IMR-90 (cell line): ENCODE measurements at regions not wholly inside any gene's neighbourhood (a gene's known extent, or its start where the extent isn't known, plus 50 kb on each side); places are given as distances from the start of the nearest gene placed in this dataset.

Experiments
- ATAC-seq: fragments of 200-7000 bp; cut with Tn5 transposase; 2 replicates; pipeline ENCODE4 v1.9.1; 2020; ENCODE audit warnings: low read depth, mild to moderate bottlenecking, moderate library complexity
- BruUV-seq: library from RNA; stranded (reverse); fragments of 400-500 nt; replicated peaks from 2 replicates; lab custom pipeline; 2021; lab: Mats Ljungman, UMichigan
- CTCF ChIA-PET: fragments of 300-600 bp; formaldehyde crosslinking; extraction: SDS; loops from one replicate; lab custom pipeline; 2021; ENCODE audit warnings: antibody characterized with exemption; lab: Yijun Ruan, JAX
- POLR2A ChIA-PET: fragments of 300-600 bp; sonication (Branson Sonifier 250); formaldehyde crosslinking; loops from one replicate; lab custom pipeline; 2022; ENCODE audit warnings: antibody characterized with exemption; ENCODE audit not compliant: unreplicated experiment; lab: Charles Lee
- DNase-seq: peaks from one replicate; pipeline ENCODE4 v3.0.0; 2013
- H2AFZ ChIP-seq: replicated peaks from 2 replicates; pipeline ENCODE3; 2013; ENCODE audit warnings: low read length, mild to moderate bottlenecking; ENCODE audit not compliant: poor library complexity
- H2AK5ac ChIP-seq: 2 replicates; pipeline ENCODE4 v1.6.1; 2013; ENCODE audit warnings: low read depth, low read length, inconsistent platforms
- H2AK9ac ChIP-seq: replicated peaks from 2 replicates; pipeline ENCODE3; 2013; ENCODE audit warnings: mild to moderate bottlenecking, low read depth, low read length, moderate library complexity; ENCODE audit not compliant: poor library complexity
- H2BK120ac ChIP-seq: 2 replicates; pipeline ENCODE4 v1.6.1; 2013; ENCODE audit warnings: low read depth, low read length, inconsistent platforms
- H2BK15ac ChIP-seq: 3 replicates; pipeline ENCODE4 v1.6.1; 2013; ENCODE audit warnings: low read depth, low read length, inconsistent platforms
- H2BK20ac ChIP-seq: 2 replicates; pipeline ENCODE4 v1.6.1; 2013; ENCODE audit warnings: low read depth, mild to moderate bottlenecking, inconsistent platforms, low read length, moderate library complexity
- H2BK5ac ChIP-seq: 2 replicates; pipeline ENCODE4 v1.6.1; 2013; ENCODE audit warnings: mild to moderate bottlenecking, low read depth, low read length, inconsistent platforms; ENCODE audit not compliant: poor library complexity, severe bottlenecking
- H3K14ac ChIP-seq: replicated peaks from 2 replicates; pipeline ENCODE4 v1.6.1; 2013; ENCODE audit warnings: low read depth, low read length, inconsistent platforms
- H3K18ac ChIP-seq: 2 replicates; pipeline ENCODE4 v1.6.1; 2013; ENCODE audit warnings: low read depth, low read length, control low read depth
- H3K23ac ChIP-seq: 2 replicates; pipeline ENCODE4 v1.6.1; 2013; ENCODE audit warnings: low read depth, low read length, inconsistent platforms
- H3K27ac ChIP-seq: 2 replicates; pipeline ENCODE4 v1.5.1; 2013; ENCODE audit warnings: mild to moderate bottlenecking, control low read depth, low read length; ENCODE audit not compliant: insufficient read depth
- H3K27me3 ChIP-seq: 2 replicates; pipeline ENCODE4 v1.6.1; 2013; ENCODE audit warnings: low read length; ENCODE audit not compliant: control insufficient read depth, insufficient read depth
- H3K36me3 ChIP-seq: 2 replicates; pipeline ENCODE4 v1.6.1; 2013; ENCODE audit warnings: low read length, mixed read lengths; ENCODE audit not compliant: control insufficient read depth, insufficient read depth
- H3K4ac ChIP-seq: 2 replicates; pipeline ENCODE4 v1.6.1; 2013; ENCODE audit warnings: low read depth, low read length, inconsistent platforms
- H3K4me1 ChIP-seq: 2 replicates; pipeline ENCODE4 v1.6.1; 2013; ENCODE audit warnings: low read length, mixed read lengths; ENCODE audit not compliant: control insufficient read depth, insufficient read depth
- H3K4me2 ChIP-seq: 2 replicates; pipeline ENCODE4 v1.6.1; 2013; ENCODE audit warnings: low read depth, mild to moderate bottlenecking, control low read depth, low read length, moderate library complexity
- H3K4me3 ChIP-seq: 2 replicates; pipeline ENCODE4 v1.5.1; 2013; ENCODE audit warnings: low read depth, mild to moderate bottlenecking, control low read depth, low read length, moderate library complexity; ENCODE audit not compliant: insufficient read depth
- H3K56ac ChIP-seq: 2 replicates; pipeline ENCODE4 v1.6.1; 2013; ENCODE audit warnings: low read length, inconsistent platforms; ENCODE audit not compliant: insufficient read depth; ENCODE audit errors: extremely low read depth
- H3K79me1 ChIP-seq, 2 experiments: 2 replicates each; pipeline ENCODE4 v1.6.1; 2013; ENCODE audit warnings: low read length in 2 of 2, inconsistent platforms in 1 of 2, low read depth in 1 of 2
- H3K9ac ChIP-seq: 2 replicates; pipeline ENCODE4 v1.6.1; 2013; ENCODE audit warnings: low read depth, low read length, control low read depth
- H3K9me1 ChIP-seq: 2 replicates; pipeline ENCODE4 v1.6.1; 2013; ENCODE audit warnings: low read length, inconsistent platforms; ENCODE audit not compliant: insufficient read depth
- H3K9me3 ChIP-seq: 2 replicates; pipeline ENCODE4 v1.6.1; 2013; ENCODE audit warnings: low read length; ENCODE audit not compliant: control insufficient read depth, insufficient read depth
- H4K20me1 ChIP-seq: 2 replicates; pipeline ENCODE4 v1.6.1; 2013; ENCODE audit warnings: low read length, inconsistent platforms; ENCODE audit not compliant: insufficient read depth
- H4K5ac ChIP-seq: 2 replicates; pipeline ENCODE4 v1.6.1; 2013; ENCODE audit warnings: mild to moderate bottlenecking, low read depth, low read length, control low read depth
- H4K8ac ChIP-seq, 2 experiments: 2 replicates each; pipeline ENCODE4 v1.6.1; 2013; ENCODE audit warnings: low read depth in 2 of 2, low read length in 2 of 2, control low read depth in 1 of 2, inconsistent platforms in 1 of 2
- H4K91ac ChIP-seq: 2 replicates; pipeline ENCODE4 v1.6.1; 2013; ENCODE audit warnings: low read depth, low read length, inconsistent platforms; ENCODE audit not compliant: insufficient read depth
- BHLHE40 ChIP-seq: fragments of 150-350 bp; IDR thresholded peaks from 2 replicates; pipeline ENCODE4 v1.6.1; 2016; ENCODE audit warnings: mild to moderate bottlenecking, low read depth, low read length
- CEBPB ChIP-seq: IDR thresholded peaks from 2 replicates; pipeline ENCODE4 v1.6.1; 2012; ENCODE audit warnings: low read depth, low read length, improper control_type of control experiment
- FOS ChIP-seq: fragments of 150-350 bp; IDR thresholded peaks from 2 replicates; pipeline ENCODE4 v1.6.1; 2016; ENCODE audit warnings: low read depth, low read length
- MAFK ChIP-seq: IDR thresholded peaks from 2 replicates; pipeline ENCODE4 v1.6.1; 2012; ENCODE audit warnings: low read depth, low read length, improper control_type of control experiment
- MAZ ChIP-seq: IDR thresholded peaks from 2 replicates; pipeline ENCODE4 v1.6.1; 2012; ENCODE audit warnings: low read depth, mild to moderate bottlenecking, low read length, improper control_type of control experiment, moderate library complexity, borderline replicate concordance
- MXI1 ChIP-seq: IDR thresholded peaks from 2 replicates; pipeline ENCODE4 v1.6.1; 2012; ENCODE audit warnings: low read depth, mild to moderate bottlenecking, low read length, moderate library complexity, borderline replicate concordance
- POLR2A ChIP-seq: IDR thresholded peaks from 2 replicates; pipeline ENCODE4 v1.6.1; 2012; ENCODE audit warnings: mild to moderate bottlenecking, low read depth, low read length
- RCOR1 ChIP-seq: IDR thresholded peaks from 2 replicates; pipeline ENCODE4 v1.6.1; 2012; ENCODE audit warnings: mild to moderate bottlenecking, low read length, improper control_type of control experiment; ENCODE audit not compliant: insufficient replicate concordance
- RFX5 ChIP-seq: IDR thresholded peaks from 2 replicates; pipeline ENCODE4 v1.8.0; 2012; ENCODE audit warnings: low read depth, mild to moderate bottlenecking, low read length, moderate library complexity
- dilution Hi-C: fragments of 300-500 bp; cut with HindIII; formaldehyde crosslinking; loops from one replicate; pipeline ENCODE4 v1.14.3; 2018; ENCODE audit warnings: low sequenced_read_pairs; ENCODE audit not compliant: unreplicated experiment
- in situ Hi-C: fragments of 300-500 bp; cut with MboI; formaldehyde crosslinking; loops from 3 replicates; pipeline ENCODE4 v1.14.3; 2019; ENCODE audit warnings: low sequenced_read_pairs, inconsistent platforms, mixed read lengths
- intact Hi-C: fragments of 100-400 bp; cut with micrococcal nuclease; formaldehyde crosslinking; loops from 2 replicates; pipeline ENCODE4 v1.10.0; 2022

DNA sequence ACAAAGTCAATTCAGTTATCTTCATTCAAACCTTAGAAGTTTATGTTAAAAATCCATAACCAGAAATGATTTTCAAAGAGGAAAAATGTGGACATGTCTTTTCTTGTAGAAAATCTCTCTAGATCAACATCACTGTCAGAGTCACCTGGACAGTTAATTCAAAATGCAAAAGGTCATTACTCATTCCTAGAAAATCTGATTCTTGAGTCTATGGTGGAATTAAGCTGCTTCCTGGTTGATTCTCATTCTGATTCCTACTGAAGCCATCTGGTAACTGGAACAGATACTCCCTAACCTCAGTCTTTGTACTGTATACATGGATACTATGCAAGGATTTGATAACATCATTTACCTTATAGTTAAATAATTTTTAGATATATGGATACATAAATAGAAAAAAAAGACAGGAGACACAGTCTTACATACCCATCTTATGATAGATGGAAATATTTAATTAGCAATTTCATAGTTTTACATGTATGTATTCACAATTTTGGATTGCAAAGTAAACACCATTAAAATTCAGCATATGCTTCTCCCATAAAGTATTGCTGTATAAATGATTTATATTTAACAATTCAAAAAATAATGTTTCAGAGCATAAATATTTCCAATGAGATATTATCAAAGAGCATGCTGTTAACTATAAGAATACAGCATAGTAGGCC, 693.2 kb upstream of the CCDC54 start:
- no peak overlapping the region for H3K14ac ChIP-seq
- no peaks in the 10 kb centered on the region for H3K4me1 ChIP-seq
- H4K8ac ChIP-seq, result no peak overlapping the region
- no peak overlapping the region for H3K9ac ChIP-seq
- CTCF ChIA-PET, result no interaction called here
- no TSS peak for BruUV-seq
- H3K4me2 ChIP-seq, result no peak overlapping the region
- intact Hi-C loops (no loop called here), in situ Hi-C loops (no loop called here), dilution Hi-C loops (no loop called here)
- no peak overlapping the region for H3K4ac ChIP-seq
- DNase-seq, result no peak
- no peaks in the 10 kb centered on the region for H4K20me1 ChIP-seq
- H2AFZ ChIP-seq, result no peak overlapping the region
- no peaks in the 10 kb centered on the region for H3K9me3 ChIP-seq
- H3K27me3 ChIP-seq, result no peaks in the 10 kb centered on the region
- no peak overlapping the region for H4K5ac ChIP-seq
- H2BK5ac ChIP-seq, result no peak overlapping the region
- H3K23ac ChIP-seq, result no peak overlapping the region
- H2BK20ac ChIP-seq, result no peak overlapping the region
- H2BK120ac ChIP-seq, result no peak overlapping the region
- H3K9me1 ChIP-seq, result no peaks in the 10 kb centered on the region
- no peak for ATAC-seq
- H3K56ac ChIP-seq, result no peak overlapping the region
- no peak overlapping the region for H3K4me3 ChIP-seq
- no peak overlapping the region for H3K18ac ChIP-seq
- H2BK15ac ChIP-seq, result no peak overlapping the region
- H2AK5ac ChIP-seq, result no peak overlapping the region
- H3K79me1 ChIP-seq, result no peaks in the 10 kb centered on the region
- POLR2A ChIA-PET, result no interaction called here
- H4K91ac ChIP-seq, result no peak overlapping the region
- H2AK9ac ChIP-seq, result no peak overlapping the region
- no peaks in the 10 kb centered on the region for H3K36me3 ChIP-seq
- TF ChIP-seq BHLHE40, result no peak
- no peak for TF ChIP-seq FOS
- TF ChIP-seq RCOR1, result no peak
- no peak for TF ChIP-seq MXI1
- TF ChIP-seq MAZ, result no peak
- no peak for TF ChIP-seq RFX5
- TF ChIP-seq CEBPB, result no peak
- TF ChIP-seq MAFK, result no peak
- TF ChIP-seq POLR2A, result no peak
- H3K27ac ChIP-seq, result no peak overlapping the region
